Left lung (tissue), 4 donors: ENCODE measurements at regions not wholly inside any gene's neighbourhood (a gene's known extent, or its start where the extent isn't known, plus 50 kb on each side); places are given as distances from the start of the nearest gene placed in this dataset.
"Not testable (repeated sequence)": the region's sequence is repeated elsewhere in the genome, so short reads cannot be mapped to it uniquely, and the experiment has no call there.

ENCODE experiments used
- ATAC-seq: fragments of 200-7000 bp; cut with Tn5 transposase; one replicate; pipeline ENCODE4 v1.9.1; 2020; ENCODE audit warnings: moderate library complexity
- DNase-seq, 4 donors: peaks; one replicate each; pipeline ENCODE4 v3.0.0-alpha.2; 2013 to 2020
- H3K27ac ChIP-seq, 2 donors: fragments of 200-600 bp; sonication (generic) in 1 of 2; one replicate each; pipeline versions ENCODE4 v1.5.0 to v1.8.0; 2020 to 2021
- H3K27me3 ChIP-seq, 2 donors: fragments of 200-600 bp; sonication (generic) in 1 of 2; one replicate each; pipeline versions ENCODE4 v1.5.0 to v1.8.0; 2020 to 2021
- H3K36me3 ChIP-seq, 2 donors: fragments of 200-600 bp; sonication (generic) in 1 of 2; one replicate each; pipeline versions ENCODE4 v1.5.0 to v1.8.0; 2020 to 2021
- H3K4me1 ChIP-seq, 2 donors: fragments of 200-600 bp; one replicate each; pipeline ENCODE4 v1.8.0; 2021
- H3K4me3 ChIP-seq, 2 donors: fragments of 200-600 bp; sonication (generic) in 1 of 2; one replicate each; pipeline versions ENCODE4 v1.5.0 to v1.8.0; 2020 to 2021; ENCODE audit warnings: mild to moderate bottlenecking in 1 of 2
- H3K9me3 ChIP-seq, 2 donors: fragments of 200-600 bp; sonication (generic) in 1 of 2; one replicate each; pipeline versions ENCODE4 v1.5.0 to v1.8.0; 2020 to 2021
- CTCF ChIP-seq, 2 donors: fragments of 200-600 bp; sonication (generic) in 1 of 2; IDR thresholded peaks; one replicate each; pipeline versions ENCODE4 v1.5.0 to v1.8.0; 2021; ENCODE audit warnings: antibody characterized with exemption in 2 of 2
- intact Hi-C, 2 donors: fragments of 100-400 bp; cut with DNase I; formaldehyde crosslinking; loops; one replicate each; pipeline versions ENCODE4 v1.11.2 to v1.14.2; 2022
- donor health status: DM: no; HTN: yes; CAD: no.
- donor health status: DM: no; HTN: no; CAD: no.

GRCh38 chr2:172260336-172260735, 157.6 kb upstream of the DLX2 start:
- no peak for ATAC-seq
- Histone ChIP-seq H3K27ac (no peak overlapping the region), H3K9me3 (no peaks in the 10 kb centered on the region), H3K4me3 (no peak overlapping the region), H3K4me1 (no peaks in the 10 kb centered on the region), H3K36me3 (no peaks in the 10 kb centered on the region), H3K27me3 (no peaks in the 10 kb centered on the region)
- no peak for TF ChIP-seq CTCF (IDR thresholded peaks at IDR 0.05)
- intact Hi-C loops = no loop called here
- DNase-seq = no peak

- Histone ChIP-seq H3K27me3 (no peaks in the 10 kb centered on the region), H3K4me3 (no peak overlapping the region), H3K27ac (no peak overlapping the region), H3K4me1 (no peaks in the 10 kb centered on the region), H3K36me3 (no peaks in the 10 kb centered on the region), H3K9me3 (no peaks in the 10 kb centered on the region)
- ATAC-seq (no peak), DNase-seq (no peak)
- no peak for TF ChIP-seq CTCF (IDR thresholded peaks at IDR 0.05)
- intact Hi-C loops = no loop called here
Measured at GRCh38 chr2:172261292-172261691, 158.6 kb upstream of the DLX2 start.

GRCh38 chr2:172262486-172262885, 159.8 kb upstream of the DLX2 start:
- H3K4me3 ChIP-seq = no peak overlapping the region
- TF ChIP-seq CTCF (IDR thresholded peaks at IDR 0.05) = no peak
- no peaks in the 10 kb centered on the region for H3K9me3 ChIP-seq
- ATAC-seq (no peak), DNase-seq (no peak)
- no peak overlapping the region for H3K27ac ChIP-seq
- H3K27me3 ChIP-seq = no peaks in the 10 kb centered on the region
- H3K4me1 ChIP-seq = no peaks in the 10 kb centered on the region
- intact Hi-C loops = no loop called here
- no peaks in the 10 kb centered on the region for H3K36me3 ChIP-seq

- H3K36me3 ChIP-seq, intact Hi-C loops, H3K4me1 ChIP-seq, H3K27me3 ChIP-seq, DNase-seq, H3K27ac ChIP-seq, ATAC-seq, H3K9me3 ChIP-seq, H3K4me3 ChIP-seq: not testable (repeated sequence)
Measured at GRCh38 chr2:172264820-172265219, 162.1 kb upstream of the DLX2 start.

- DNase-seq = not testable (repeated sequence)
Measured at GRCh38 chr2:172269507-172270244, 157.7 kb upstream of the ITGA6 start.

GRCh38 chr2:172270278-172271079, 156.9 kb upstream of the ITGA6 start:
- no peak for TF ChIP-seq CTCF (IDR thresholded peaks at IDR 0.05)
- intact Hi-C loops = no loop called here
- Histone ChIP-seq H3K27ac (no peak overlapping the region), H3K27me3 (no peaks in the 10 kb centered on the region), H3K4me3 (no peak overlapping the region), H3K4me1 (no peaks in the 10 kb centered on the region), H3K36me3 (no peaks in the 10 kb centered on the region), H3K9me3 (no peaks in the 10 kb centered on the region)
- no peak for DNase-seq
- no peak for ATAC-seq

More at GRCh38 chr2:172269507-172270244, 157.7 kb upstream of the ITGA6 start:
- H3K27ac ChIP-seq, H3K4me1 ChIP-seq, H3K36me3 ChIP-seq, H3K9me3 ChIP-seq, H3K27me3 ChIP-seq, intact Hi-C loops, ATAC-seq, H3K4me3 ChIP-seq: not testable (repeated sequence)
